Renal cortical epithelial cell (primary cell): ENCODE measurements at regions not wholly inside any gene's neighbourhood (a gene's known extent, or its start where the extent isn't known, plus 50 kb on each side); places are given as distances from the start of the nearest gene placed in this dataset.
A peak's percentile ranks its signal among the peaks of the same experiment; 100 is the strongest.
"Not testable (repeated sequence)": the region's sequence is repeated elsewhere in the genome, so short reads cannot be mapped to it uniquely, and the experiment has no call there.

ENCODE experiments used
- DNase-seq: peaks from one replicate; pipeline ENCODE4 v3.0.0-alpha.2; 2011; ENCODE audit warnings: low read depth

- not testable (repeated sequence) for DNase-seq
Observed at GRCh38 chr10:76815505-76815904, 822.1 kb downstream of the KCNMA1 start.

- DNase-seq: no peak
Observed at GRCh38 chr10:76811430-76811829, 826.2 kb downstream of the KCNMA1 start.

DNA sequence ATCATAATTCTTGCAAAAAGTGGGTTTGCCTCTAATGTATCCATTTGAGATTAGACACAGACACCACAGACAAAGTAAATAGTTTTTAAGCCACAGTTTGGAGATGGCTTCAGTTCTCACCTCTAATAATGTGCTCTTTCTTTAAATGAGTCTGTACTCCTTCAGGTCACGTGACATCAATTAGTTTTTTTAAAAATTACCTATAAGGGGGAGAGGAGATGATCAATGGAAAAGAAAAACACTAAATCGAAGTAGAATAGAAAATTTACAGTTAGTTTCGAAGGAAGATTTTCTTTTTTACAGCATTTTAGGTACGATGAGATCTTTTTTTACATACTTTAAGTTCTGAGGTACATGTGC is 849.2 kb downstream of the KCNMA1 start:
- DNase-seq: no peak

- DNase-seq: no peak
Observed at GRCh38 chr10:76787746-76788451, 849.7 kb downstream of the KCNMA1 start.

- DNase-seq: no peak
Observed at GRCh38 chr10:76786504-76787072, 851.0 kb downstream of the KCNMA1 start.

DNA sequence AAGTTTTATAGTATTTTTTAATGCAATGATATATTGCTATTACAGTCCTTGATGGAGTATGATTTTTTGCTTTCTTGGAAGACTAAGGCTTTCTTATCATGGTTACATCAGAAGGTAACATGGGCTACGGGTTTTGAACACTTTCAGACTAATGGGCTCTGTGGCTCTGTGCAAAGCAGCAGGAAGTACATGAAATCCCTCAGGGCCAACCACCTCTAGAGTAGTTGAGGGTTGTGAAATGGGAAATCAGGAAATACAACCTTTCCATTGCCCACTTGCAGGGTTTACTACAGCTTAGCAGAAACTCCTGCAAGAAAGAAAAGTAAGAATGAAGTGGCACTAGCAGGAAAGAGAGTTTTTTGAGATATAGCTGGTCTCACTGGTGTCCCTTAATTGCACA is 853.5 kb downstream of the KCNMA1 start:
- no peak for DNase-seq

DNA sequence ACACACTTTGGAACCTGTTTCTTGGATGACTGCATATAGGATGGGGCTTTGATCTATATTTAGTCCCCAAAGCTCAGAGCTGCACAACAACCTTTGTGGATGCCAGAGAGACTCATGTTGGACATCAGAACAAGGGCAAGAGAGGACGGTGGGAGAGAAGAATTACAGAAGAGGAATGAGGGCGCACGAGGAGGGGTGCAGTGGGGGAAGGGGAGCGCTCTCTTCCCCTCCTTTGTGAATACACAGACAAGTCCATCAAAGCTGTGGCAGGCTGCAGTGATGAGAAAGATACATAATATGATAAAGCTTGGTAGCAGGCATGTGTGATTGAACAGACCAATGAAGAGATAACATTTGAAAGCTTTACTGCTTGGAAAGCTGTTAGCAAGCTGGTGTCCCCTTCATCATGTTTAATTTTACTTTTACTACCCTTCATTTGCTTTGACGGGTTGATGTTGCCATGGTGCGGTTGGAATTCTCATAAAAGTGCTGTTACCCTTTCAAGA is 857.8 kb downstream of the KCNMA1 start:
- no peak for DNase-seq

- DNase-seq: peak; percentile 37
Observed at GRCh38 chr10:76778914-76779795, 858.5 kb downstream of the KCNMA1 start.

DNA sequence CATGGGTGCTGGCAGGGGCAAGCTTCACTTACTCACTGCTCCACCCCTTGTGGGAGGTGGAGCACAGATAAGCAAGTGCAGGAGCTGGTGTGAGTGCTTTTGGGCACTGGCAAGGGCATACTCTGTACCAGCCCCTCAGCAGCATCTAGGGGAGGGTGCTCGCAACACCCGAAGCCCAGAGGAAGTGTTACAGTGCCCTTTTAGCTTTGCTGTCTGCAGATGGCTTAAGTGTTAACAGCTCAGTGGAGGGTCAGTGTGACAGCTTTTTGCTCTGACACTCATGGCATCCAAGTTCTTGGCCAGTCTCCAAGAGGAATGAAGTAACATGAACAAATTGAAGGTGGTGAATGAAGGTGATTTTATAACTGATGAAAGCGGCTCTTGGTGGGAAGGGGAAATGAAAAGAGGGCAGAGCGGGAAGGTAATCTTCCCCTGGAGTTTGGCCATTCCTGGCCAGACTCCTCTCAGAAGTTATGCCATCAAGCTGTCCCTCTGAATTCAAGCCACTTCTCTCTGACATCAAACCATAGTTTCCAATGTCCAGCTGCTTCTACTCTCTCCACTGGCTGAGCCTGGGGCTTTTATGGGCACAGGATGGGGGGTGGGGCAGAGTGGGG is 862.5 kb downstream of the KCNMA1 start:
- no peak for DNase-seq

DNA sequence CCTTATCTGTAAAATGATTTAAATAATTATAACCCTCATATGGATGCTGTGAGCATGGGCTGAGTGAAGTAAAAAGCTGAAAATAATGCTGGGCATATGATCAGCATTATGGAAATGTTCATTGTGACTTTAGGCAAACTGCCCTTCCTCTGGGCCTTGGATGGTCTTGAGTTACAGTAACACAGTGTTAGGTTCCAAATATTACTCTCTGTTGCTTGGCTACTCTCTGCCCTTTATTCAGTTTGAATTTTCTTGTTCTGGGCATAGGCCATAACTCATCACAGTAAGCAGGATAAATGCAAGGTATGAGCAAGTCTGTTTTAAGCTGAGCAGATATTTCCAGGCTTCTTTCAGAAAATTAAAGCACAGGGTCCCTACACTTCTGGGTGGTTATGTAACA is 868.0 kb downstream of the KCNMA1 start:
- no peak for DNase-seq

DNA sequence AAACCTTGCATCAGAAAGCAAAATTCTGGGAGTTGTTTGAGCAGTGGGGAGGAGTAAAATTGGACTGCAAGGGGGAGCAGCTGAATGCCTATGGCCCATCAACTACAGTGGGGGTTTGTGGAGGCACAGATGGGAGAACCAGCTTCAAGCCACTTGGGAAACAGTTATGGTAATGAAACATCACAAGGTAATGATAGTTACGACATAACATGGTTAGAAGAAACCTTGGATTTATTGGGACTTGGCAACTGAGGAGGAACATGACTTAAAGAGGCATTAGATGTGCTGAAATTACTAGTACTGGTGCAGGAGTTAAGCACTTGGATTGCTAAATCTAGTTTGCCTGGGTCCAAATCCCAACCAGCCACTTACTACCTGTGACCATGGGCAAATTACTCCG is 868.4 kb downstream of the KCNMA1 start:
- DNase-seq: no peak

GRCh38 chr10:76766682-76767081 is 870.9 kb downstream of the KCNMA1 start:
- no peak for DNase-seq

DNA sequence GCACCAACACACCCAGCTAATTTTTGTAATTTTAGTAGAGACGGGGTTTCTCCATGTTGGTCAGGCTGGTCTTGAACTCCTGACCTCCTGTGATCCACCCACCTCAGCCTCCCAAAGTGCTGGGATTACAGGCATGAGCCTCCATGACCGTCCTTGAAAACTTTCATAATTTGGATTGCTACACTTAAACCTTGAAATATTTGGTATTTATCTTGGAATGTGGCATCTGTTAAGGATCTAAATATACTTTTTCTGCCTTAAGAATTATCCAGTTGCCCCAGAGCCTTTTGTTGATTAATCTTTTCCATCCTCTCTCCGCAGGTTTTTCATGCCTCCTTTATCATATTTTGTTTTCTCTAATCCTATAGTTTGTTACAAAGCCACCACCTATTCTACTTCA is 872.7 kb downstream of the KCNMA1 start:
- DNase-seq: not testable (repeated sequence)

- DNase-seq: no peak
Observed at GRCh38 chr10:76764177-76764576, 873.4 kb downstream of the KCNMA1 start.

- DNase-seq: no peak
Observed at GRCh38 chr10:76763376-76763775, 874.2 kb downstream of the KCNMA1 start.

GRCh38 chr10:76759681-76760080 is 877.9 kb downstream of the KCNMA1 start:
- DNase-seq: no peak

- no peak for DNase-seq
Observed at GRCh38 chr10:76743169-76743568, 894.4 kb downstream of the KCNMA1 start.

GRCh38 chr10:76740514-76740913 is 897.1 kb downstream of the KCNMA1 start:
- DNase-seq: no peak

DNA sequence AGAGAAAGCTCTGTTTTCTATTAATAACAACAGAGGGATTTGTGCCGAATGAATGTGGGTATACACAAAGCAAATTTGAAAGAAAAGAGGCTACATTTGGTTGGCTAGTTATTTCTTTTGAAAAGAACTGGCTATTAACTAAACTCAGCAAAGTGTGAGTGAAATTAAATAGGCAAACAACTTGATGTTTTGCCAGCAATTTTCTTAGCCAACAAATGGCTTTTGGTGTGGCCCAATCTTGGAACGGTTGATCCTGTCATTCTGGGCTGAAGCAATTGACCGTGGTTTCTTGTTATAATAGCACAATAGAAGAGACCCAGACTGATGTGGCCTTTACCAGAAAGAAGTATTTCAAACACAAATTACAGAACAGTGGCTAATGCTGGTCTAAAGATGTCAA is 898.6 kb downstream of the KCNMA1 start:
- DNase-seq: no peak

DNA sequence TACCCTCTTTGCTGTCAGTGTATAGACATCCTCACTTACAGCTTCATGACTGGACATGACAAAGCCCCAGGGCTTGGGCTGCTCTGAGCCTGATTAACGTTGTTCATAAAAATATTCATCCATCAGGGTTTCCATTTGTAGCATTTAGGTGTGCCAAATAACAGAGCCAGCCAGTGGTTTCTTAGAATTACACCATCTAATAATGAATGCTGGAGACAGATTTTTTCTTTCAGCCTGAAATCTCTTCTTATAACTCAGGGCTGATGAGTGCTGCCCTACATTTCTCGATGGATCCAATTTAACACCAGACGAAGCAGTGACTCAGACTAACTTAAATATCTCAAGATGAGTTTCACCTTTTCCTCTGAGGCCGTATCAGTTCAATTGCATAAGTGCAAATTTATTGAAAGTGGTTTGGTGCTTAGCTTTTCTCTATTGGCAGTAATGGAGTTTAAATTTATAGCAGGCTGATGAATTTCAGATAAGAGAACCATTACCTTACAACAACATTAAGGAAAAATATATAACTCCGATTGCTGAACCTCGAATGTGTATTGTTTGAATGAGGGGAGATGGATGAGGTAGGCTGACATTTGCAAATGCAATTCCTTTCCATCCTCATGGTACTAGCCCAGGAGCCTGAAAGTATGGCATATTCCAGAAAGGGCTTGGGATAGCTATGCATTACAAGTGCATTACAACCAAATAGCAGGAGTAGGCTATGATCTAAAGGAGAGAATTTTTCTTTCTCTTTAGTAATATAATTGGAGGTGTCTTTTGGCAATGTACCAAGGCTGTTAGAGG is 900.6 kb downstream of the KCNMA1 start:
- DNase-seq: no peak

- no peak for DNase-seq
Observed at GRCh38 chr10:76736392-76736791, 901.2 kb downstream of the KCNMA1 start.
